Kasumi-1 (cell line): ENCODE measurements at regions not wholly inside any gene's neighbourhood (a gene's known extent, or its start where the extent isn't known, plus 50 kb on each side); places are given as distances from the start of the nearest gene placed in this dataset.

ENCODE experiments used
- DNase-seq, 2 experiments: peaks; one replicate each; lab custom pipeline; 2025; lab: John Stamatoyannopoulos, UW

DNA sequence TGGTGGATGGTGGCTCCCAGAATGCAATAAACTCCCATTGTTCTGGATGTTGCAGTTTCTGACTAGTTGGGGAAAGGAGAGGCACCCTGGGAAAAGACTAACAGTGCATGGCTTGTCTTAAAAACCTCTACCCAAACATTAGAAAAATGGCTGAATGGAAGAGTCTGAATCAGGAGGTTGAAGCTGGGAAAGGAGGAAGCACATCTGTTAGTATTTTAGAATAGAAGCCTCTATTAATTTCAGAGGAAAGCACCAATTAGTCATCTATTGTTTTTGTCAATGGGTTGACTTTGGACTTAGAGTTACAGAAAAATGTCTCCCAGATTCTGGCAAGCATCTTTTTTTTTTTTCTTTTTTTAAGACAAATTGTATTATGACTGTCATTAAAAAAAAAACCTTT, 56.1 kb upstream of the ELMO1 start:
- DNase-seq: no peak

GRCh38 chr7:37505750-37506353, 57.2 kb upstream of the ELMO1 start:
- DNase-seq: no peak

- DNase-seq: no peak
These were observed 59.5 kb upstream of the ELMO1 start for GRCh38 chr7:37508118-37508517.

DNA sequence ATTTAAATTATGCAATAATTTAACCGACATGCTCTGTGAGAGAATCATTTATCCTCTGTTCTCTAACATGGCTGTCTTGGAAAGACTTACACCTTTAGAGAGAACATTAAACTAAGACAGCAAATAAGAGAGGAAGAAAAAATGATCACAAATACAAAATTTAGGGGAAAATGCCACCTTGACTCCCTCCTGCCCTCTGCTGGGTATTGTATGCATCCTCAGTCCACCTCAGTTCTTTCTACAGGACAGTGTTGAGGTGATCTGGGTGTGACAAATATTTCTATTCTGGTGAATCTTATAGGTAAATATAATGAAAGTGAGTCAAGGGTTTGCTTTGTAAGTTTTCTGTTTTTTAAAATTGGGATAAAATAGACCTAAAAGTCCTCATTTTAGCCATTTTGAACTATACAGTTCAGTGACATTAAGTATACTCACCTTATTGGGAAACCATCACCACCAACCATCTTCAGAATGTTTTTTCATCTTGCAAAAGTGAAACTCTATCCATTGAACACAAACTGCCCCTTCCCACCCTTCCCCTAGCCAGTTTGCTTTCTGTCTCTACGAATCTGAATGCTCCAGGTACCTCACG, 61.5 kb upstream of the ELMO1 start:
- DNase-seq: peak; percentile 65 to 88

GRCh38 chr7:37511915-37512314, 63.3 kb upstream of the ELMO1 start:
- no peak for DNase-seq

DNA sequence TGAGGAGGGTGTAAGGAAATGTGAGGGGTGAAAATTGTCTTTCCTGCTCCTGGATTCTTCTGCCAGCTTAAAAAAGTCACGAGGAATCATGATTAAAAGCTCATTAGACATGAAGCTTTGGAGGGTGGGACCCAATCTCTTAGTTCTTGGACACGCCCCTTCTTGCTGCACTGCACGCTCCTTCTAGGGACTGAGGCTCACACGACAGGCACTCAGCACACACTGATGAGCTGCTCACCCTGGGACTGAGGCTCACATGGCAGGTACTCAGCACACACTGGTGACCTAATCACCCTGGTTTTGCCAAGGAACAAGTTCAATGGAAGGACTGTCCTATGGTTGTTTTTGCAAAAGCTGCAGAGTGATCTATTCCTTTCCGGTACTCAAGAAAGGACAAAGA, 65.8 kb upstream of the ELMO1 start:
- no peak for DNase-seq

DNA sequence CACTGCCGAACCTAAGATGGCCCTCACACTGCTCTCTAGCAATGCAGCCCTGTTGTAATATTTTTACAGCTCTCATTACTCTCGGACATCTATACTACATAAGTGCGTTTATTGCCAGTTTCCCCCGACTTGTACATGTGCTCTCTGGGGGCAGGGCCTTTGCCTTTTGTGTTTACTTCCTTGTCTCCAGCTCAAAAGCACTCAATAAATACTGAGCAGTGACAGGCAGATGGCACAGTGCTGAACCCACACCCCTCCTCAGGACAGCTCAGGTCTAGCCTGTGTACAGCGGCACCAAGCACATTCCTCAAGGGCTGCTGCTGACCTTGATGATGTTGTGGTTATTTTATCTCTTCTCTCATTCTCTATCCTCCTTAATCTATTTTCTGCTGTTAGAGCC, 68.0 kb upstream of the ELMO1 start:
- no peak for DNase-seq

DNA sequence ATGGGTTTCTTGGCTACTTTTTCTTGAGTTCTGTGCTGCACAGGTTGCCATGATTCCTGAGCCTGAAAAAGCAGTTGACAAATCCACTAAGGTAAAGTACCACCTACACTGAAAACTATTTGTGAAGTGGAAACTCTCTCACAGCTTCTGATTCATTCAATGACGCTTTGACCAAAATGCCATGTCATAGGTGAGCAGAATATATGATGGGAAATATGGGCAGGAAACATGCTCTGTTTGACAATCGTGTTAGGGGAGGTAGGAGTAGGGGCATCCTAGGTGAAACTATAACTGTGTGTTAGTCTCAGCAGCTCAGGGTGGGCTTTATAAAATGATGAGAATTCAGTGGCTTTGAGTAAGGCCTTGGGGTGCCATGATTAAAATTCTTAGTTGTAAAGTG, 69.6 kb upstream of the ELMO1 start:
- DNase-seq: no peak

DNA sequence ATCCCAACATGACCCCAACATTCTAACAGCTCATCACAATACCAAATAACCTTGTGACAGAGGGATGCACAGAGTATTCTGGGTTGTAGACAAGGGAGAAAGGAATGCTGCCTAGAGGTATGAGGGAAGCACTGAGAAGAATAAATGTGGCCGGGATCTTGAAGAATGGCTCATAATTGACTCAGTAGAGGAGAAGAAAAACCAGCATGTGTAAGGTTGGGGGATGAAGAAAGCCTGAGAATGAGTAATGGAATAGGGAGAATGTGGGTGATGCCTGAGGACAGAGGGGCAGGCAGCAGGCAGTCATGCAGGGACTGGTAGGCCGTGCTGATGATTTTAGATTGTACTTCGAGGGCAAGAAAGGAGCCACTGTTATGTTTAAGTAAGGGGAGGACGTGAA, 75.4 kb upstream of the ELMO1 start:
- no peak for DNase-seq

DNA sequence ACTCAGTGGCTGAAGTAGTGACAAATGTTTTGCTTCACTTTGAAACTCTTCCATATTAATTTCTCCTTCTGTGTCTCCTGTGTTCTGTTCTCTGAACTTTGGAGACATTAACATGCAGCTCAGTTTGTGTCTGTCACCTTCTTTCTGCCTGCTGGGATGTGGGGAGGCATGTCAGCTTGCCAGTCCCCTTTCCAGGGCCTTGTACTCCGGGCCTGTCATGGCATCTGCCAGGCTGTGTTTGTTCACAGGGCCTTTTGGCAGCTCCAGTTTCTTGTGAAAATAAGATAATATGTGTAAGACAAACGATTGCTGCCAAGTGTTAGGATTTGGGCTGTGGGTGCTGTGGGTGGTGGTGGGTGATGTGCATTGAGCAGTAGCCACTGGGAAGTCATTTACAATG, 76.1 kb upstream of the ELMO1 start:
- DNase-seq: no peak

GRCh38 chr7:37526623-37527022, 78.0 kb upstream of the ELMO1 start:
- no peak for DNase-seq

- no peak for DNase-seq
These were observed 78.4 kb upstream of the ELMO1 start for GRCh38 chr7:37527109-37527508.

GRCh38 chr7:37531225-37531624, 82.6 kb upstream of the ELMO1 start:
- DNase-seq: peak; percentile 76 to 82

GRCh38 chr7:37532636-37533035, 84.0 kb upstream of the ELMO1 start:
- no peak for DNase-seq

DNA sequence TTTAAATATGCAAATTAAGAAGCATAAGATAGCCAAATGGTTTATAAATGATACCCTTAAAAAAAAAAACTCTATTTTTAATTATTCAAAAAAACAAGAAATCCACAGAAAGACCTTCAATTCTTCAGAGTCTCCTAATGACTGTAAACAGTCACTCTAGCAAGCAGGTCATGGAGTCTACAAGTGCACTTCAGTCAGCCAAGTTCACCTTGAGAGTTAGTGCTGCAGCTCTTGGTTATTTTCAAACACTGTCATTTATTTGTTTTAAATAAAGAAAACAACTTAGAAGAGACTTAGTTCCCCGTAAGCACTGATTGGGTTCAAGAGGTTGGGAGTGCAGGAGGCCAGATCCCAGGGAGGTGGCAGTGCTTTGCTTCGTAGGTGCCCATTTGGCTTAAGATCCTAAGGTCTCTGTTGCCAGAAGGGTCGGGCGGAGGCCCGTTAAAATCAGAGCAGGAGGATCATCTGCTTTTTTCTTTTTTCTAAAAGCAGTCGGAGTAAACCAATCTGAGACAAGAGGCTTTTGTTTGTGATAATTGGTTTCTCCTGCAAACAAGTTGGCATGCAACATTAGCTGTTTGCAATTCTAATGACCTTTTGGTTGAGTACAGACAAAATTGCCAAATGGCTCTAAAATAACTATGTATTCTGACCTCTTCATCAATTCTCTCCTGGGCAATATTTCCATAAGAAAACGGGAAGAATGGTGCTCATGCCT, 86.4 kb upstream of the ELMO1 start:
- no peak for DNase-seq

DNA sequence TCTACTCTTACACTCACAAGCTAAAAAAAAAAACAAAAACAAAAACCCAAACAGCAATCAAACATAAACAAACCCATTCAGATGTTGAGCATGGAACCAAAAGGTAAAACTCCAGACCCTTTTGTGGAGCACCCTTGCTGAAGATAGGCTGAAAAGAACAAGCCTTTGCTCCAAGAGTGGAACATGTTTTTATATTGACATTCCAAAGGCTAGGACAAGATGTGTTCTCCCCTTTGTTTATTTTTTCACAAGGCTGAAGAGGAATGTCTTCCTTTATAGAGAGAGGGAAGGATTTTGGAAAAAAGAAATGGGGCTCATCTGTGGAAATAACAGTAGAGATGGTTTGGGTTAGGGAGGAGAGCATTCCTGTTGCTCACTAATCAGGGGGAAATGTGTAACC, 87.2 kb upstream of the ELMO1 start:
- DNase-seq: no peak

GRCh38 chr7:37536706-37537105, 88.0 kb upstream of the ELMO1 start:
- no peak for DNase-seq

DNA sequence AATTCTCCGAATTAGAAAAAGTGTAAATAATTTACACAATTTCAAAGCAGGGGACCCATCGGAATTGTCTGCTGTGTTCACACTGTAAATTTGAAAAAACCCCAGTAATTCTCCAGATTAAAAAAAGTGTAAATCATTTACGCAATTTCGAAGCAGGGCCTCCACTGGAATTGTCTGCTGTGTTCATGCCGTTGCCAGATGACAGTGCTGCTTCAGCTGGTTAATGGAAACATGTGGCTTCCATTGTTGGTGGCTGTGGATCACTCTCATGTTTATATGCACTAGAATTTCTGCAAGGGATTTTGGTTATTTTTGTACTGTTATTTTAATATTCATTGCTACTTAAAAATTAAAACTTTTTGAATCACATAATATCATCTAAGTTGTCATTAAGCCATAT, 88.8 kb upstream of the ELMO1 start:
- no peak for DNase-seq

DNA sequence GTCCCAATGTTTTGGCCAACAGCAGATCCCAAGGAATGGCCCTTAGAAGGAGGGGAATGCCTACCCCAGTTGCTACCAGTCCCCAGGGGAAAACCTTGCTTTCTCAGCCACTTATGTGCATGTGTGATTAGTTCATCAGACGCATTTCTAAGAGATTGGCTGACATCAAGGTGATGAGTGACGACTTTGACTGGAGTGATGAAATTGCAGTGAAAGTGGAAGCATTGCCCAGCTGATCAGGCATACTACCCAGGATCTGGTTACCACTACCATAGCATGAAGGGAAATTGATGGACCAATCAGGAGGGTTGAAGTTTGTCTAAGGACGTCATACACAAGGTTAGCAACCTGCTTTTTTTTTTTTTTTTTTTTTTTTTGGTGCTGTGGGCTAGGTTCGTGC, 90.3 kb upstream of the ELMO1 start:
- no peak for DNase-seq

GRCh38 chr7:37540917-37541316, 92.3 kb upstream of the ELMO1 start:
- DNase-seq: no peak

- DNase-seq: no peak
These were observed 93.3 kb upstream of the ELMO1 start for GRCh38 chr7:37541810-37542443.

- DNase-seq: no peak
These were observed 97.2 kb upstream of the ELMO1 start for GRCh38 chr7:37545619-37546534.
